HCT116 (cell line): ENCODE measurements at regions not wholly inside any gene's neighbourhood (a gene's known extent, or its start where the extent isn't known, plus 50 kb on each side); places are given as distances from the start of the nearest gene placed in this dataset.

Experiments
- ATAC-seq: fragments of 200-7000 bp; cut with Tn5 transposase; 2 replicates; pipeline ENCODE4 v1.9.1; 2020; ENCODE audit warnings: mild to moderate bottlenecking, moderate library complexity
- BruUV-seq: library from RNA; stranded (reverse); fragments of 400-500 nt; replicated peaks from 2 replicates; lab custom pipeline; 2021; lab: Mats Ljungman, UMichigan
- CTCF ChIA-PET: fragments of 300-600 bp; sonication (Branson Sonifier 250); formaldehyde crosslinking; loops from one replicate; lab custom pipeline; 2021; ENCODE audit warnings: antibody characterized with exemption; lab: Charles Lee
- POLR2A ChIA-PET: fragments of 300-600, 350-600 bp; sonication (Branson Sonifier 250); formaldehyde crosslinking; loops from one replicate; lab custom pipeline; 2021; ENCODE audit warnings: antibody characterized with exemption; lab: Charles Lee
- RAD21 ChIA-PET, 2 experiments: fragments of 300-600 bp; sonication (Branson Sonifier 250); formaldehyde crosslinking; loops; one replicate each; lab custom pipeline; 2023; ENCODE audit warnings: low total read pairs in 2 of 2; ENCODE audit not compliant: uncharacterized antibody in 2 of 2, unreplicated experiment in 2 of 2, low non-redundant PET in 1 of 2; lab: Charles Lee
- DNase-seq: peaks from one replicate; pipeline ENCODE4 v3.0.0-alpha.2; 2010; ENCODE audit warnings: low read depth, low spot score
- H2AFZ ChIP-seq: fragments of 200-600 bp; shearing (Covaris generic), sonication (generic); 2 replicates; pipeline ENCODE4 v1.6.1; 2017; ENCODE audit warnings: low read depth, mixed run types, mixed read lengths, antibody characterized with exemption, low read length; ENCODE audit not compliant: poor library complexity, severe bottlenecking
- H3K27ac ChIP-seq: 2 replicates; pipeline ENCODE4 v1.5.1; 2012; ENCODE audit warnings: low read depth, low read length
- H3K27me3 ChIP-seq: fragments of 200-600 bp; sonication (generic); 2 replicates; pipeline ENCODE4 v1.6.1; 2016; ENCODE audit warnings: mixed run types, low read length, mixed read lengths; ENCODE audit not compliant: insufficient read depth
- H3K36me3 ChIP-seq, 2 experiments: fragments of 200-500 bp in 1 of 2; fragments of 200-600 bp in 1 of 2; sonication (Bioruptor generic) in 1 of 2; sonication (generic) in 1 of 2; 2 replicates each; pipeline versions ENCODE4 v1.5.1 to v1.6.1; 2014 to 2016; ENCODE audit warnings: low read length in 2 of 2, inconsistent platforms in 1 of 2, mixed read lengths in 1 of 2, mixed run types in 1 of 2; ENCODE audit not compliant: insufficient read depth in 2 of 2, control insufficient read depth in 1 of 2
- H3K4me1 ChIP-seq, 2 experiments: fragments of 200-600 bp in 1 of 2; sonication (generic) in 1 of 2; 2 replicates each; pipeline versions ENCODE4 v1.5.1 to v1.6.1; 2012 to 2017; ENCODE audit warnings: low read length in 2 of 2, inconsistent platforms in 1 of 2, mild to moderate bottlenecking in 1 of 2, mixed read lengths in 1 of 2, mixed run types in 1 of 2, moderate library complexity in 1 of 2; ENCODE audit not compliant: insufficient read depth in 2 of 2, control insufficient read depth in 1 of 2
- H3K4me2 ChIP-seq: fragments of 200-600 bp; sonication (generic); 2 replicates; pipeline ENCODE4 v1.6.1; 2017; ENCODE audit warnings: mixed run types, low read length, mixed read lengths
- H3K4me3 ChIP-seq, 2 experiments: fragments of 200-600 bp in 1 of 2; sonication (generic) in 1 of 2; replicated peaks in 1 of 2; 2 replicates each; pipeline ENCODE4 v1.5.1; 2011 to 2016; ENCODE audit warnings: low read length in 2 of 2, control low read depth in 1 of 2, low read depth in 1 of 2, mild to moderate bottlenecking in 1 of 2, mixed read lengths in 1 of 2, mixed run types in 1 of 2
- H3K79me2 ChIP-seq: fragments of 200-600 bp; sonication (generic); 2 replicates; pipeline ENCODE4 v1.6.1; 2017; ENCODE audit warnings: mild to moderate bottlenecking, mixed run types, low read length, moderate library complexity, mixed read lengths; ENCODE audit not compliant: insufficient read depth
- H3K9ac ChIP-seq: fragments of 200-600 bp; sonication (generic); 2 replicates; pipeline ENCODE4 v1.6.1; 2016; ENCODE audit warnings: low read length, mixed read lengths
- H3K9me2 ChIP-seq: fragments of 200-600 bp; sonication (generic), shearing (Covaris generic); 2 replicates; pipeline ENCODE4 v1.6.1; 2017; ENCODE audit warnings: mixed run types, mild to moderate bottlenecking, moderate library complexity; ENCODE audit not compliant: insufficient read depth
- H3K9me3 ChIP-seq, 2 experiments: fragments of 200-500 bp in 1 of 2; fragments of 200-600 bp in 1 of 2; sonication (Bioruptor generic) in 1 of 2; sonication (generic) in 1 of 2; 2 replicates each; pipeline ENCODE4 v1.6.1; 2014 to 2017; ENCODE audit warnings: low read length in 2 of 2, mixed read lengths in 2 of 2, inconsistent platforms in 1 of 2, low read depth in 1 of 2, mild to moderate bottlenecking in 1 of 2, mixed run types in 1 of 2, moderate library complexity in 1 of 2; ENCODE audit not compliant: control insufficient read depth in 1 of 2, insufficient read depth in 1 of 2
- H4K20me1 ChIP-seq: fragments of 200-600 bp; sonication (generic), shearing (Covaris generic); 2 replicates; pipeline ENCODE4 v1.6.1; 2017; ENCODE audit warnings: mixed run types, mild to moderate bottlenecking, moderate library complexity; ENCODE audit not compliant: insufficient read depth
- CEBPB ChIP-seq: IDR thresholded peaks from 2 replicates; pipeline ENCODE4 v1.6.1; 2012; ENCODE audit warnings: low read depth
- EGR1 ChIP-seq: IDR thresholded peaks from 2 replicates; pipeline ENCODE4 v1.6.1; 2012; ENCODE audit warnings: low read depth
- EZH2 ChIP-seq: fragments of 200-600 bp; sonication (generic); IDR thresholded peaks from 2 replicates; pipeline ENCODE4 v1.6.1; 2017; ENCODE audit warnings: antibody characterized with exemption, mixed run types
- EZH2phosphoT487 ChIP-seq: fragments of 200-600 bp; IDR thresholded peaks from 2 replicates; pipeline ENCODE4 v1.6.1; 2018; ENCODE audit warnings: antibody characterized with exemption, borderline replicate concordance
- FOSL1 ChIP-seq: IDR thresholded peaks from 2 replicates; pipeline ENCODE4 v1.6.1; 2012; ENCODE audit warnings: low read depth
- MAX ChIP-seq: IDR thresholded peaks from 2 replicates; pipeline ENCODE4 v1.6.1; 2012
- POLR2A ChIP-seq: IDR thresholded peaks from 2 replicates; pipeline ENCODE4 v1.7.0; 2011; ENCODE audit warnings: borderline replicate concordance; ENCODE audit not compliant: insufficient read depth, insufficient read length; ENCODE audit errors: extremely low read depth
- POLR2AphosphoS5 ChIP-seq: IDR thresholded peaks from 2 replicates; pipeline ENCODE4 v1.6.1; 2011; ENCODE audit warnings: mild to moderate bottlenecking, low read depth, low read length, moderate library complexity
- REST ChIP-seq: IDR thresholded peaks from 2 replicates; pipeline ENCODE4 v1.6.1; 2012; ENCODE audit warnings: low read depth
- SIN3A ChIP-seq: IDR thresholded peaks from 2 replicates; pipeline ENCODE4 v1.6.1; 2012; ENCODE audit warnings: low read depth
- SP1 ChIP-seq: IDR thresholded peaks from 2 replicates; pipeline ENCODE4 v1.6.1; 2012; ENCODE audit warnings: low read depth
- TCF7L2 ChIP-seq: IDR thresholded peaks from 2 replicates; pipeline ENCODE4 v1.7.0; 2011; ENCODE audit warnings: borderline replicate concordance, inconsistent platforms; ENCODE audit not compliant: insufficient read depth, insufficient read length; ENCODE audit errors: extremely low read depth
- YY1 ChIP-seq: IDR thresholded peaks from 2 replicates; pipeline ENCODE4 v1.6.1; 2011; ENCODE audit warnings: low read length, low read depth, moderate library complexity, mild to moderate bottlenecking; ENCODE audit not compliant: insufficient replicate concordance; ENCODE audit errors: extremely low read depth
- ZFX ChIP-seq: fragments of 450-650 bp; IDR thresholded peaks from 2 replicates; pipeline ENCODE4 v1.6.1; 2017
- ZNF274 ChIP-seq: fragments of 200-500 bp; sonication (Bioruptor generic); IDR thresholded peaks from 2 replicates; pipeline ENCODE4 v1.6.1; 2014; ENCODE audit warnings: mild to moderate bottlenecking, low read depth, low read length, inconsistent platforms
- intact Hi-C: fragments of 100-400 bp; cut with micrococcal nuclease; formaldehyde crosslinking; loops from 2 replicates; pipeline ENCODE4 v1.10.0; 2022
- TF ChIP-seq, protein P1 (sequence below): IDR thresholded peaks from 2 replicates; pipeline ENCODE4 v1.6.1; 2012

- H3K36me3 ChIP-seq: peaks cover 0 to 13% of the 10 kb centered on the region in 2 experiments; a peak in 1 of 4 replicates
- TF ChIP-seq POLR2A (no peak), POLR2AphosphoS5 (no peak), SIN3A (no peak), REST (no peak), EGR1 (no peak), TCF7L2 (no peak), YY1 (no peak), EZH2 (no peak), SP1 (no peak), MAX (no peak), FOSL1 (no peak), CEBPB (no peak), EZH2phosphoT487 (no peak), ZNF274 (no peak), ZFX (no peak)
- TF ChIP-seq, protein P1, sequence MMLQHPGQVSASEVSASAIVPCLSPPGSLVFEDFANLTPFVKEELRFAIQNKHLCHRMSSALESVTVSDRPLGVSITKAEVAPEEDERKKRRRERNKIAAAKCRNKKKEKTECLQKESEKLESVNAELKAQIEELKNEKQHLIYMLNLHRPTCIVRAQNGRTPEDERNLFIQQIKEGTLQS: no peak
- H3K4me3 ChIP-seq: no peak overlapping the region
- ChIA-PET POLR2A (no interaction called here), CTCF (no interaction called here), RAD21 (no interaction called here)
- intact Hi-C loops: no loop called here
- no peaks in the 10 kb centered on the region for H3K27me3 ChIP-seq
- H2AFZ ChIP-seq: no peak overlapping the region
- H3K79me2 ChIP-seq: no peaks in the 10 kb centered on the region
- H3K4me1 ChIP-seq: no peaks in the 10 kb centered on the region
- no peak overlapping the region for H3K9ac ChIP-seq
- H3K27ac ChIP-seq: no peak overlapping the region
- no peaks in the 10 kb centered on the region for H3K9me3 ChIP-seq
- ATAC-seq: no peak
- no peak for DNase-seq
- H3K4me2 ChIP-seq: no peak overlapping the region
- no peaks in the 10 kb centered on the region for H3K9me2 ChIP-seq
- no TSS peak for BruUV-seq
- H4K20me1 ChIP-seq: no peaks in the 10 kb centered on the region
Measured at GRCh38 chr13:110983241-110983640, 68.4 kb upstream of the ANKRD10 start.
